K562 (cell line): ENCODE measurements at regions not wholly inside any gene's neighbourhood (a gene's known extent, or its start where the extent isn't known, plus 50 kb on each side); places are given as distances from the start of the nearest gene placed in this dataset.

Source experiments
- ATAC-seq: fragments of 200-7000 bp; cut with Tn5 transposase; 3 replicates; pipeline ENCODE4 v1.9.1; 2020; ENCODE audit warnings: moderate library complexity
- BruUV-seq: library from RNA; stranded (reverse); fragments of 400-500 nt; replicated peaks from 2 replicates; lab custom pipeline; 2021; lab: Mats Ljungman, UMichigan
- CTCF ChIA-PET: fragments of 300-600 bp; formaldehyde crosslinking; extraction: SDS; loops from one replicate; lab custom pipeline; 2021; ENCODE audit warnings: low intra/inter-chr PET ratio; lab: Yijun Ruan, JAX
- POLR2A ChIA-PET: fragments of 300-600, 350-650 bp; sonication (Branson Sonifier 250); formaldehyde crosslinking; extraction: SDS; loops from one replicate; lab custom pipeline; 2021; ENCODE audit warnings: antibody characterized with exemption, inconsistent platforms; lab: Yijun Ruan, JAX
- DNase-seq, 4 experiments: peaks; one replicate each; pipeline versions ENCODE4 v3.0.0 to v3.0.0-alpha.2; 2011 to 2018; ENCODE audit warnings: low spot score in 3 of 4, mixed read lengths in 3 of 4; ENCODE audit errors: extremely low read depth in 1 of 4
- FAIRE-seq: peaks from 2 replicates; lab custom pipeline; 2011; peaks lifted over from hg19 to GRCh38; lab: Jason Lieb, UNC
- H2AFZ ChIP-seq: 2 replicates; pipeline ENCODE4 v1.6.0; 2011; ENCODE audit warnings: low read depth, low read length, control low read depth, inconsistent platforms
- H3K27ac ChIP-seq: fragments of 200-600 bp; 3 replicates; pipeline ENCODE4 v1.8.0; 2011; ENCODE audit warnings: low read depth, mild to moderate bottlenecking, control low read depth, inconsistent platforms, low read length, moderate library complexity, mixed read lengths; ENCODE audit errors: extremely low read depth
- H3K27me3 ChIP-seq, 2 experiments: fragments of 300-600 bp in 1 of 2; 2 replicates in 1 of 2; 3 replicates in 1 of 2; pipeline versions ENCODE4 v1.6.0 to v1.8.0; 2011; ENCODE audit warnings: inconsistent platforms in 2 of 2, low read length in 2 of 2, mild to moderate bottlenecking in 1 of 2, mixed read lengths in 1 of 2, moderate library complexity in 1 of 2; ENCODE audit not compliant: control insufficient read depth in 2 of 2, insufficient read depth in 2 of 2
- H3K36me3 ChIP-seq: fragments of 300-600 bp; 3 replicates; pipeline ENCODE4 v1.8.0; 2011; ENCODE audit warnings: mild to moderate bottlenecking, low read length, inconsistent platforms; ENCODE audit not compliant: control insufficient read depth, insufficient read depth
- H3K4me1 ChIP-seq, 2 experiments: fragments of 200-600 bp in 1 of 2; replicated peaks in 1 of 2; 2 replicates in 1 of 2; 3 replicates in 1 of 2; pipeline versions ENCODE4 v1.5.1 to v1.8.0; 2011; ENCODE audit warnings: inconsistent platforms in 2 of 2, low read length in 2 of 2, mild to moderate bottlenecking in 1 of 2, mixed read lengths in 1 of 2, moderate library complexity in 1 of 2; ENCODE audit not compliant: control insufficient read depth in 2 of 2, insufficient read depth in 2 of 2
- H3K4me2 ChIP-seq: 2 replicates; pipeline ENCODE4 v1.6.1; 2011; ENCODE audit warnings: low read length, control low read depth, inconsistent platforms, mixed read lengths; ENCODE audit not compliant: insufficient read depth
- H3K4me3 ChIP-seq: fragments of 200-600 bp; sonication (generic), shearing (Covaris generic); 2 replicates; pipeline ENCODE4 v1.5.1; 2016; ENCODE audit warnings: control low read depth, inconsistent platforms
- H3K79me2 ChIP-seq: fragments of 200-600 bp; 3 replicates; pipeline ENCODE4 v1.8.0; 2011; ENCODE audit warnings: low read length, inconsistent platforms; ENCODE audit not compliant: control insufficient read depth, insufficient read depth
- H3K9ac ChIP-seq, 2 experiments: 2 replicates each; pipeline versions ENCODE4 v1.6.0 to v1.6.1; 2011; ENCODE audit warnings: low read depth in 2 of 2, low read length in 2 of 2, control low read depth in 1 of 2, inconsistent platforms in 1 of 2, mild to moderate bottlenecking in 1 of 2, mixed read lengths in 1 of 2; ENCODE audit not compliant: insufficient read depth in 1 of 2
- H3K9me1 ChIP-seq: one replicate; pipeline ENCODE4 v1.6.0; 2011; ENCODE audit warnings: inconsistent platforms, mild to moderate bottlenecking, low read length, moderate library complexity; ENCODE audit not compliant: control insufficient read depth, insufficient read depth
- H3K9me3 ChIP-seq: replicated peaks from 2 replicates; pipeline ENCODE4 v1.5.1; 2011; ENCODE audit warnings: low read depth, low read length, inconsistent platforms; ENCODE audit not compliant: control insufficient read depth, insufficient read depth
- H4K20me1 ChIP-seq: replicated peaks from 2 replicates; pipeline ENCODE4 v1.6.1; 2011; ENCODE audit warnings: low read length, inconsistent platforms, mixed read lengths; ENCODE audit not compliant: control insufficient read depth, insufficient read depth
- CTCF ChIP-seq, 3 experiments: IDR thresholded peaks in 2 of 3; conservative IDR thresholded peaks in 1 of 3; 2 replicates each; pipeline ENCODE4 v1.5.1; 2011 to 2012; ENCODE audit warnings: low read length in 3 of 3, mild to moderate bottlenecking in 3 of 3, control low read depth in 2 of 3, improper control_type of control experiment in 1 of 3, inconsistent platforms in 1 of 3, low read depth in 1 of 3, mixed read lengths in 1 of 3, moderate library complexity in 1 of 3; ENCODE audit not compliant: insufficient read depth in 2 of 3
- RAD21 ChIP-seq, 2 experiments: fragments of 250-450 bp in 1 of 2; fragments of 450-650 bp in 1 of 2; sonication (Bioruptor Pico) in 1 of 2; formaldehyde crosslinking in 1 of 2; IDR thresholded peaks in 1 of 2; conservative IDR thresholded peaks in 1 of 2; 2 replicates each; pipeline versions ENCODE4 v1.4.0 to v1.8.0; 2020 to 2022; ENCODE audit warnings: mild to moderate bottlenecking in 2 of 2, moderate library complexity in 1 of 2
- THRA ChIP-seq: fragments of 450-650 bp; IDR thresholded peaks from 2 replicates; pipeline ENCODE4 v1.6.1; 2017; ENCODE audit warnings: mild to moderate bottlenecking, moderate library complexity
- ZFP30 ChIP-seq: fragments of 250-450 bp; sonication (Bioruptor Pico); IDR thresholded peaks from 2 replicates; pipeline ENCODE4 v1.8.0; 2022; ENCODE audit warnings: moderate library complexity, mild to moderate bottlenecking, inconsistent platforms, borderline replicate concordance
- WGBS: fragments of 100-300 bp; shearing (Covaris generic); methylation state at CpG from one replicate; pipeline ENCODE4 v1.1.6; 2016; ENCODE audit warnings: low coverage, mixed read lengths; ENCODE audit not compliant: insufficient coverage; ENCODE audit errors: missing lambda C conversion rate; 5-methylcytosine and 5-hydroxymethylcytosine counted together
- in situ Hi-C: fragments of 300-500 bp; cut with MboI; formaldehyde crosslinking; loops from 4 replicates; pipeline ENCODE4 v1.15.0; 2018; ENCODE audit warnings: inconsistent platforms, mixed read lengths
- intact Hi-C: fragments of 100-400 bp; cut with micrococcal nuclease; formaldehyde crosslinking; loops from 2 replicates; pipeline ENCODE4 v1.14.2; 2022

DNA sequence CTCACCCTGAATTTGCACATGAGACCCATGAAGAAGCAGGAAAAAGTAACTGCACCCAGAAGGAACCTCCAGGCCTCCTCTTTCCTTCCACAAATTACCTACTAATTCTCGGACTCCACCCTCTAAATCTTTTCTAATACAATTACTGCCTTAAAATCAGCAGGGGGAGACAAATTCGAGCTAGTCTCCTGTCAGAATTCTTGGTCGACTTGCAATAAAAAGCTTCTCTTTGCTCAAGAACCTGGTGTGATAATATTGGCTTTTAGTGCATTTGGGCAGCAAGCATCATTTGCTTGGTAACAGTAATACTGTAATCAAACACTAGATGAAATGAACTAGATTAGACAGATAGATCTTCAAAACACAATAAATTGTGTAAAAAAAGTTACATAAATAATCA is 281.9 kb downstream of the RAP2B start:
- FAIRE-seq (no peak), ATAC-seq (no peak), DNase-seq (peak in 1 of 4 experiments; percentile 21)
- Histone ChIP-seq H3K4me1 (no peaks in the 10 kb centered on the region; a peak in 1 of 5 replicates), H4K20me1 (no peaks in the 10 kb centered on the region), H3K79me2 (no peaks in the 10 kb centered on the region), H3K27me3 (no peaks in the 10 kb centered on the region), H3K9me1 (no peaks in the 10 kb centered on the region), H3K4me3 (no peak overlapping the region), H2AFZ (no peak overlapping the region), H3K27ac (no peak overlapping the region), H3K9me3 (no peaks in the 10 kb centered on the region), H3K36me3 (no peaks in the 10 kb centered on the region), H3K9ac (no peak overlapping the region), H3K4me2 (no peak overlapping the region)
- 0% methylated on average over 3 of the region's 3 CpGs for WGBS
- ChIA-PET CTCF (no interaction called here), POLR2A (no interaction called here)
- intact Hi-C loops (loop anchor here (5.0 to 10.0 kb wide), 3 partner anchors 151 to 402 kb away; no protein-coding TSS in a partner anchor), in situ Hi-C loops (no loop called here)
- TF ChIP-seq ZFP30 (CRISPR knock-in tag), result no peak
- TF ChIP-seq CTCF (IDR thresholded peaks at IDR 0.05 in 2 of 3, conservative IDR thresholded peaks at IDR 0.05 in 1 of 3; ENCODE audit: insufficient read depth in 2 of 3, low read depth in 1 of 3, low read length in 3 of 3), result peak in 2 of 3 experiments; percentile 20 to 46; a peak in 3 of 6 replicates
- no peak for TF ChIP-seq THRA
- TF ChIP-seq RAD21 (CRISPR knock-in tag; conservative IDR thresholded peaks at IDR 0.05 in 1 of 2, IDR thresholded peaks at IDR 0.05 in 1 of 2), result peak in 1 of 2 experiments; percentile 57; a peak in 2 of 4 replicates
- no TSS peak for BruUV-seq
